ENCODE measurements at regions not wholly inside any gene's neighbourhood (a gene's known extent, or its start where the extent isn't known, plus 50 kb on each side); places are given as distances from the start of the nearest gene placed in this dataset.

DNA sequence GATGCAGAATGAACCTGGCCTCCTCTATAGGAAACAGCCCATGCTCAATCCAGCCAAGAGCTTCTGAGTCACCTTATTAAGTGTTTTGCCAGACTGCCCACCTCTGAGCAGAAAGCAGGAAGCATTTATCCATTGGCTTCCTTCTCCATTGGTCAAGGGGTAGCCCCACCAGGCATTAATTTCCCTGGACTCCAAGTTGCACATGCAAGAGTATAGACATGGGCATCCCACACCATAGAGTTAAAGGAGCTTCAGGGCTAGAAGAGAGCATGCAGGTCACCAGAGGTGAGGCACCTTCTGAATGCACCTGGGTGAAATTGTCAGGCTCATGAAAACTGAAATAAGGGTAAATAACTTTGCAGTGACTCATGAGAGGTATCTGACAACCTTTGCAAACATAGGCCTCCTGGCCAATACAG, 230.8 kb upstream of the STAC start:
- H2BK5ac ChIP-seq (ENCODE audit: low read depth, low read length), result no peak overlapping the region
- no peaks in the 10 kb centered on the region for H3K9me3 ChIP-seq (ENCODE audit: insufficient read depth in 2 of 2, low read depth in 1 of 2, low read length in 1 of 2)
- FAIRE-seq, result no peak
- no peak overlapping the region for H3K27ac ChIP-seq (ENCODE audit: low read depth, low read length)
- H3K4ac ChIP-seq (replicated peaks; ENCODE audit: insufficient read length, low read depth, low read length), result no peak overlapping the region
- no peak overlapping the region for H2BK20ac ChIP-seq (ENCODE audit: low read length)
- H3K14ac ChIP-seq (ENCODE audit: insufficient read length), result no peak overlapping the region
- H4K8ac ChIP-seq (ENCODE audit: extremely low read depth, insufficient read depth, low read length), result no peak overlapping the region
- no peak overlapping the region for H2BK12ac ChIP-seq (ENCODE audit: low read depth, low read length)
- H3K4me1 ChIP-seq (replicated peaks in 1 of 4; ENCODE audit: control insufficient read depth in 3 of 4, insufficient read depth in 4 of 4, low read length in 3 of 4), result no peaks in the 10 kb centered on the region
- no peak overlapping the region for H3K4me3 ChIP-seq (ENCODE audit: extremely low read depth in 1 of 4, insufficient read depth in 2 of 4, low read depth in 3 of 4, low read length in 4 of 4)
- H3K27me3 ChIP-seq (replicated peaks in 1 of 4; ENCODE audit: control insufficient read depth in 3 of 4, extremely low read depth in 1 of 4, insufficient read depth in 3 of 4, low read length in 3 of 4), result no peaks in the 10 kb centered on the region
- no peaks in the 10 kb centered on the region for H3K79me1 ChIP-seq (ENCODE audit: low read depth, low read length)
- CTCF ChIA-PET (ENCODE audit: partially characterized antibody), result interaction anchor here (0.6 to 1.6 kb wide), 2 partner anchors 19 to 551 kb away, joined by 3 to 4 read pairs; no protein-coding TSS in a partner anchor
- no peaks in the 10 kb centered on the region for H4K20me1 ChIP-seq (replicated peaks in 1 of 2; ENCODE audit: control insufficient read depth in 1 of 2, insufficient read depth in 2 of 2, low read length in 2 of 2)
- H3K9ac ChIP-seq (replicated peaks in 1 of 4; ENCODE audit: extremely low read depth in 1 of 4, low read depth in 3 of 4, low read length in 3 of 4), result no peak overlapping the region
- H2BK15ac ChIP-seq (ENCODE audit: low read length), result no peak overlapping the region
- no peak overlapping the region for H3K56ac ChIP-seq (replicated peaks; ENCODE audit: insufficient read length, low read depth, low read length)
- no peaks in the 10 kb centered on the region; the same call in 1 of the 2 replicates for H3K23me2 ChIP-seq (ENCODE audit: low read depth, low read length)
- POLR2A ChIA-PET (ENCODE audit: partially characterized antibody), result no interaction called here
- no peak for DNase-seq (ENCODE audit: low read depth in 1 of 2, low spot score in 2 of 2)
- H4K91ac ChIP-seq (replicated peaks; ENCODE audit: insufficient read length, low read length), result no peak overlapping the region
- no peak overlapping the region for H4K5ac ChIP-seq (ENCODE audit: insufficient read length, low read depth, low read length)
- H3K4me2 ChIP-seq (ENCODE audit: insufficient read depth in 1 of 2, low read depth in 2 of 2, low read length in 2 of 2), result no peak overlapping the region
- no peak for TF ChIP-seq SP4 (IDR thresholded peaks at IDR 0.05; ENCODE audit: low read length)
- no peak for TF ChIP-seq RXRA (IDR thresholded peaks at IDR 0.05; ENCODE audit: insufficient read depth, low read depth, low read length)
- TF ChIP-seq GTF2F1 (IDR thresholded peaks at IDR 0.05; ENCODE audit: borderline replicate concordance, low read depth, low read length), result no peak
- no peak for TF ChIP-seq CHD2 (IDR thresholded peaks at IDR 0.05; ENCODE audit: low read length)
- TF ChIP-seq BCL11A (IDR thresholded peaks at IDR 0.05; ENCODE audit: low read depth in 2 of 2, low read length in 2 of 2), result no peak
- no peak for TF ChIP-seq ZNF274 (IDR thresholded peaks at IDR 0.05; ENCODE audit: borderline replicate concordance, extremely low read depth, low read length)
- no peak for TF ChIP-seq CTBP2 (IDR thresholded peaks at IDR 0.05; ENCODE audit: borderline replicate concordance, insufficient read depth, insufficient read length, low read length)
- no peak for TF ChIP-seq JUN (IDR thresholded peaks at IDR 0.05; ENCODE audit: low read depth, low read length)
- TF ChIP-seq ASH2L (IDR thresholded peaks at IDR 0.05; ENCODE audit: low read length), result no peak
- no peak for TF ChIP-seq PHF8 (conservative IDR thresholded peaks at IDR 0.05; ENCODE audit: low read depth, low read length)
- no peak overlapping the region for H3K23ac ChIP-seq (ENCODE audit: insufficient read length)
- no peak overlapping the region for H2BK120ac ChIP-seq (replicated peaks; ENCODE audit: low read depth, low read length)
- H3K36me3 ChIP-seq (ENCODE audit: control insufficient read depth in 2 of 4, insufficient read depth in 4 of 4, low read length in 3 of 4), result no peaks in the 10 kb centered on the region
- H3K18ac ChIP-seq (ENCODE audit: extremely low read depth, low read length), result no peak overlapping the region
- H2AFZ ChIP-seq (ENCODE audit: low read length), result no peak overlapping the region
- no peaks in the 10 kb centered on the region for H3K79me2 ChIP-seq (ENCODE audit: control insufficient read depth in 1 of 2, insufficient read depth in 2 of 2, low read length in 2 of 2)
- H2AK5ac ChIP-seq (ENCODE audit: low read depth, low read length), result no peak overlapping the region

All from H1 (cell line).